T follicular helper cell (primary cell): ENCODE measurements at regions not wholly inside any gene's neighbourhood (a gene's known extent, or its start where the extent isn't known, plus 50 kb on each side); places are given as distances from the start of the nearest gene placed in this dataset.

Source experiments
- DNase-seq: peaks from one replicate; pipeline ENCODE4 v3.0.0-alpha.2; 2020; ENCODE audit warnings: low read depth

DNA sequence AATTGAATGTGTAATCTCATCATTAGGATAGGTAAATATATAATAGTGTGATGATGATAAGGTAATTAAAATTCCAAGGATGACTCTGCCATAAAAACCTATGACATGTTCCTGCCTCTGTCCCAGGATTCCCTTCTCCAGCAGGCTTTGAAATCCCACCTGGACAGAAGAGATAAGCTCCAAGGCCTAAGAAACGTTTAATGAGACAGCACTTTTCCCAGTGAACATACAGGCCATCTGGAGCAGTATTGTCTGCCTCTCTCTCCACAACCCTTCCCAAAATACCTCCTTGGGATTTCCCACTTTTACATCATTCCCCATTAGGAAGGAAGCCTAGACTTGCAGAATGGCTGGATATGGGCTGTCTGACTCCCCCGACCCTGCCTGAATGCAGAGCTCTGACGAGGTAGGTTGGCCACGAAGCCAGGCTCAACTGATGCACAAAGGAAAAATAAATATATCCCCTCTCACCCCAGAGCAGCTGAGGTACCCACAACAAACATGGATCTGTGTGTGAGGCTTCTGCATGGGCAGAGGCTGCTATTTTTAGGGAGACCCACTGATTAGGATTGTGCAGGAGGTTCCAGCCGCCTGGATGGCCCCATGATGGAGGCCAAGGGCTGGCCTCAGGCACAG, 71.0 kb downstream of the TMPRSS5 start:
- no peak for DNase-seq

GRCh38 chr11:113632981-113633380, 73.1 kb downstream of the TMPRSS5 start:
- no peak for DNase-seq

- no peak for DNase-seq
These were observed 76.5 kb downstream of the TMPRSS5 start for GRCh38 chr11:113629562-113629961.

DNA sequence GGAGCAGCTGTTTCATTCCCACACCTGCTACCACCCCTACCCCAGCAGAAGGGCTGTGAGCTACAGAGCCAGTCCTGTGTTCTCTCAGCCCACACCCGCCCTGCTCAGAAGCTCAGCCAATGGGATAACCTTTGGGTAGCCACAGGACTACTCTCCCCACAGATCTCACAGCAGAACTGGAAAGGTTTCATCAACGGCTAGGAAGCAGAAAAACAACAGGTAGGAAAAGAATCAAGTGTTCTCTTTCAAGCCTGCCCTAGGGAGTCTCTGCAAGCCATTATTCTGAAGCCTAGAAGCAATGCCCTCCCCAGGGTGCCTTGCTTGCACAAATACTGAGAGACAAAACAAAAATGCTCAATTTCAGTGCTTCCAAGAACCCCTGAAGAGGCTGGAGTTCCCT, 77.2 kb downstream of the TMPRSS5 start:
- DNase-seq = no peak

GRCh38 chr11:113627946-113628345, 78.2 kb downstream of the TMPRSS5 start:
- DNase-seq = no peak

- DNase-seq = no peak
These were observed 78.8 kb downstream of the TMPRSS5 start for GRCh38 chr11:113627297-113627696.

- DNase-seq = no peak
These were observed 79.4 kb downstream of the TMPRSS5 start for GRCh38 chr11:113626736-113627135.

GRCh38 chr11:113623114-113623513, 83.0 kb downstream of the TMPRSS5 start:
- DNase-seq = no peak

GRCh38 chr11:113618360-113618759, 87.7 kb downstream of the TMPRSS5 start:
- DNase-seq = no peak

GRCh38 chr11:113615773-113616172, 90.3 kb downstream of the TMPRSS5 start:
- DNase-seq = no peak

DNA sequence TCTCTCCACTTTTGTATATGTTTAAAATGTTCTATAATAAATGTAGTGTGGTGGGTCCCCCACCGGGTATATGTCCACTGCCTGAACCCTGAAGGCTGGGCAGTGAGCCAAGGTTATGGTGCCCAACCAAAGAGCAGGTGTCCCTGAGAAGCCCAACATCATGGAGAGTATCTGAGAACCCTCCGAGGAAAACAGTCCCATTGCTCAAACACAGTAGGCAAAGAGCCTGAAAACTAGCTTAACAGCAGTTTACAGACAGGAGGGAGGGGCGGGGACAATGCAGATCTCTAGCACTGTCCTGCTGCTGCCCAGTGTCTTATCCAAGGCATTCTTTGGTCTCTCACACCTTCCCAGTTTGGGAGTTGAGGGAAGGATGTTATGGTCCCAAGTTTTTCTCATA, 91.0 kb downstream of the TMPRSS5 start:
- no peak for DNase-seq

DNA sequence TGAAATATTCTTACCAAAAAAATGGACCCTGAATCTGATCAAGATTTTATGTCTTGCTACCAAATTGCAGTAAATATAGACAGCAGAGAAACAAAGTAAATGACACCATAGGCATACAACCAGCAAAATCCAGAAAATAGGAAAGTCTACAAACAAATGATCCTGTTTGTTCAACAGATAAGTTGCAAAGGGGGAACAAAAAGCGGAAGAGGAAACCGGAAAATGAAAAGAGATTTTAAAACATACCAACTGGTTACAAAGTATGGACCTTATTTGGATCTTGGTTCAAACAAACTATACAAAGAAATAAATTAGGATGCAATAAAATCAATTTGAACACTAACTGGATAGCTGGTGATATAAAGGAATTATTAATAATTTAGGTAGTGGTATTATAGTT, 92.0 kb downstream of the TMPRSS5 start:
- DNase-seq = no peak

DNA sequence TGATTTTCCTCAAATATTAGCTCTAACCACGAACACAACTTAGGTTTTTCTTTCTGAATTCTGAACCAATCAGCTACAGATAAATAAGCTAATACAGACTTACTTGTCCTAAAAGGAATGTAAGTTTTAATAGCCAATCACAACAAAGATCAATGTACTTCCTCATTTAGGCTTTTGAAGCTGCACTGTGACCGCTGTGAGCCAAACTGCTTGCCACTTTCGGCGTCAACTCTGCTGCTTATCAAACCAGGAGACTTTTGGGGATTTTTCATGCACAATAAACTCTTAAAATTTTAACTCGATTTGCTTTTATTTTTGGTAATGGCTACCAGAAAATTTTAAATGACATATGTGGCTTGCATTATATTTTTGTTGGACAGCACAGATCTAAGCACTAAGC, 92.5 kb downstream of the TMPRSS5 start:
- no peak for DNase-seq

DNA sequence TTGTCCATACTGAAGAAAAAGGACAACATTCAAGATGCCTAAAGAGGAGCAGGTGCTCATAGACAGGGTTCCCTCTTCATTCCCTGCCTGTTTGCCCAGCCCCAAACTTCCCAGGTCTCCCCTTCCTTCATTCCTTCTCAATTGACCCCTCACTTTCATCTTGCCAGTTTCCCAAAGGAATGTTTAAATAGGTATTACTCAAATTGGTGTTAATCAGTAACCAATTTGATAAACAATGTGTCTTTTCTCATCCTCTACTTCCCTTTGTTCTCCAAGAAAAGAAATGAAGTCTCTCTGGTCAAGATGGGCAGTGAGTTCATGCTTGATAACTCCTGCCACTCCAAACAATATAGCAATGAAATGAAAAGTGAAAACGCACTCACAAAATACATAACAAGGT, 101.9 kb downstream of the TMPRSS5 start:
- no peak for DNase-seq

GRCh38 chr11:113603277-113604059, 102.6 kb downstream of the TMPRSS5 start:
- no peak for DNase-seq

- DNase-seq = no peak
These were observed 103.6 kb downstream of the TMPRSS5 start for GRCh38 chr11:113602483-113602882.

GRCh38 chr11:113596658-113597057, 109.5 kb downstream of the TMPRSS5 start:
- no peak for DNase-seq

DNA sequence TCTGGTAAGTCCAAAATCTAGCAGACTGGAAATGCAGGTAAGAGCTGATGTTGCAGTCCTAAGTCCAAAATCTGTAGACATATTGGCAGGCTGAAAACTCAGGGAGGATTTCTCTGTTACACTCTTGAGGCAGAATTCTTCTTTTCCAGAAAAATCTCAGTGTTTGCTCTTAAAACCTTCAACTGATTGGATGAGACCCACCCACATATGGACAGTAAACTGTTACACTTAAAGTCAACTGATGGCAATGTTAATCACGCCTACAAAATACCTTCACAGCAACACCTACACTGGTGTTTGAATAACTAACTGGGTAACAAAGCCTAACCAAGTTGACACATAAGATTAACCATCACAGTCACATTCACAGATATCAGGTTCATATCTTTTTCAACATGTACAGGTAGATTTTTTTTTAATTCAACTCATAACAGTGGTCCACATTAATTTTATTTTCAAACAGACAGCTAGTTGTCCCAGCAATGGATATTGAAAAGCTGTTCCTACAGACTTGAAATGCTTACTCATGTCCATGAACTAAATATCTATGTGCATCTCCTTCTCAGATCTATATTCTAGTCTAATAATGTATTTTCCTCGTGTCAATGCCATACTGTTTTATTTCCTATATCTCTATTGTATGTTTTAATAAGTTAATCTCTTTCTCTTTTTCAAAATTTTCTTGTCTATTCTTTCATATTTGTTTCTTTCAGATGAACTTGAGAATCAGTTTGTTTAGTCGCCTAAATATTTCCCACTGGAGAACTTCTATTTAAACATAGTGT, 110.1 kb downstream of the TMPRSS5 start:
- DNase-seq = no peak

DNA sequence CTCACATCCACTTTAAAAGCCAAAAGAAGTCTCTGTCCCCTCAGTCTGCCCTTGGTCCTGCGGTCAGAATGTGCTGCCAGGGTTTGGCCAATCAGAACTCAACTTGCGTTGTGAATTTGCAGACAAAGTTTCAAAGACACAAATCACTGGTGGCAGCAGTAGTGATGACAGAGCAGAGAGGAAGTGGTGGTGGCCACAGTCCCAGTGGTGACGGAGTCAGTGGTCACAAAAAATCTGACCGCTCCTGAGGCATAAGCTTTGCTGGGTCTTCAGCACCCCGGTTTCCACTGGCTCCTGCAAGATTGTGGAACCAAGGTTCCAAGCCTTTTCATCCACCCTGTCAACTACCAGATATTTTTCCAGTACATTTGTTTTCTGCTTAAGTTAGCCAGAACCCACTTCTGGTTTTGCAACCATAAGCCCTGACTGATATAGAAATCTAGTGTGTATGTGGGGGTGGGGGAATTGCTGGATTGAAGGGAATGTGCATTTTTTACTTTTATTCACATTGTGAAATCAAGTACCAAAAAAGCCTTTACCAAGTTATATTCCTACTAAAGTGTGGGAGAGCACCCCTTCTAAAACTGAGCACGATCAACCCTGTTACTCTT, 112.3 kb downstream of the TMPRSS5 start:
- DNase-seq = no peak

- DNase-seq = no peak
These were observed 115.0 kb downstream of the TMPRSS5 start for GRCh38 chr11:113591117-113591516.

DNA sequence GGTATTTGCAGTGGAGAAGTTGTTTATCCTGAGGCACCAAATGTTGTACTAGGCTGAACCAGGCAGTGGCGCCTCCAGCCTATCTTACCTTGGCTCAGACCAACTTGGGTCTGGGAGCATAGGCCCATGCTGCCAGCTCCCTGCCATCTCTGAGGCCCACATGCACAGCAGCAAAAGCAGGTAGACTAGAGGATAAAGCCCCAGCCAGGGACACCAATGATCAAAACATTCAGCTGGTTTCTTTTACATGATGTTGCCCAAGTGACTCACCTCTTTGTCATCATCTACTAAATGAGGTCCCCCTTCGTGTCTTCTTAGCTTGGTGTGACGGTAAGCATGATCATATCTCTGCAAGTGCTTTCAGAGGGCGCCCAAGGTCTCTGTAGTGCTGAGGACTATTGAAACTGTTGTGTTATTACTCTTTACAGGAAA, 112.1 kb upstream of the DRD2 start:
- DNase-seq = no peak

DNA sequence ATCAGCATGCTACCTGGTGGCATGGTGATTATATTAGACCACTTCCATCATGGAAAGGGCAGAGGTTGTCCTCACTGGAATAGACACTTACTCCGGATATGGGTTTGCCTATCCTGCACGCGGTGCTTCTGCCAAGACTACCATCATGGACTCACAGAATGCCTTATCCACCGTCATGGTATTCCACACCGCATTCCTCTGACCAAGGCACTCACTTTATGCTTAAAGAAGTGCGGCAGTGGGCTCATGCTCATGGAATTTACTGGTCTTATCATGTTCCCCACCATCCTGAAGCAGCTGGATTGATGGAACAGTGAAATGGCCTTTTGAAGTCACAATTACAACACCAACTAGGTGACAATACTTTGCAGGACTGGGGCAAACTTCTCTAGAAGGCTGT, 109.2 kb upstream of the DRD2 start:
- DNase-seq = no peak
